HEK293T (cell line): ENCODE measurements at regions not wholly inside any gene's neighbourhood (a gene's known extent, or its start where the extent isn't known, plus 50 kb on each side); places are given as distances from the start of the nearest gene placed in this dataset.
A peak's percentile ranks its signal among the peaks of the same experiment; 100 is the strongest.
"Not testable (repeated sequence)": the region's sequence is repeated elsewhere in the genome, so short reads cannot be mapped to it uniquely, and the experiment has no call there.

ENCODE experiments used
- CTCF ChIA-PET: fragments of 350-600 bp; formaldehyde crosslinking; extraction: SDS; loops from one replicate; lab custom pipeline; 2021; ENCODE audit warnings: antibody characterized with exemption, inconsistent platforms; lab: Yijun Ruan, JAX
- POLR2A ChIA-PET: fragments of 350-600 bp; formaldehyde crosslinking; extraction: SDS; loops from one replicate; lab custom pipeline; 2020; ENCODE audit warnings: antibody characterized with exemption, inconsistent platforms; lab: Yijun Ruan, JAX
- DNase-seq: peaks from one replicate; pipeline ENCODE4 v3.0.0; 2012; ENCODE audit warnings: mixed read lengths; ENCODE audit errors: extremely low spot score
- ARNT ChIP-seq: fragments of 450-650 bp; IDR thresholded peaks from 2 replicates; pipeline ENCODE4 v1.6.1; 2017; ENCODE audit warnings: mild to moderate bottlenecking
- BHLHE40 ChIP-seq: fragments of 450-650 bp; IDR thresholded peaks from 2 replicates; pipeline ENCODE4 v1.6.1; 2016; ENCODE audit warnings: mild to moderate bottlenecking, moderate library complexity, borderline replicate concordance
- CTBP1 ChIP-seq: fragments of 450-650 bp; IDR thresholded peaks from 2 replicates; pipeline ENCODE4 v1.6.1; 2016; ENCODE audit warnings: borderline replicate concordance
- ELF4 ChIP-seq: fragments of 450-650 bp; IDR thresholded peaks from 2 replicates; pipeline ENCODE4 v1.6.1; 2017; ENCODE audit warnings: antibody characterized with exemption
- FOXA1 ChIP-seq: fragments of 450-650 bp; IDR thresholded peaks from 2 replicates; pipeline ENCODE4 v1.6.1; 2016; ENCODE audit warnings: mild to moderate bottlenecking
- FOXK2 ChIP-seq: fragments of 450-650 bp; IDR thresholded peaks from 2 replicates; pipeline ENCODE4 v1.6.1; 2016; ENCODE audit warnings: mild to moderate bottlenecking
- FOXM1 ChIP-seq: fragments of 450-650 bp; IDR thresholded peaks from 2 replicates; pipeline ENCODE4 v1.6.1; 2017; ENCODE audit warnings: mild to moderate bottlenecking, borderline replicate concordance
- HDGF ChIP-seq: fragments of 450-650 bp; IDR thresholded peaks from 2 replicates; pipeline ENCODE4 v1.6.1; 2017; ENCODE audit warnings: antibody characterized with exemption, borderline replicate concordance
- L3MBTL2 ChIP-seq: fragments of 450-650 bp; conservative IDR thresholded peaks from 2 replicates; pipeline ENCODE4 v1.6.1; 2016; ENCODE audit warnings: mild to moderate bottlenecking
- LEF1 ChIP-seq: fragments of 450-650 bp; IDR thresholded peaks from 2 replicates; pipeline ENCODE4 v1.6.1; 2017; ENCODE audit warnings: mild to moderate bottlenecking, borderline replicate concordance
- NFRKB ChIP-seq: fragments of 450-650 bp; IDR thresholded peaks from 2 replicates; pipeline ENCODE4 v1.6.1; 2016; ENCODE audit warnings: mild to moderate bottlenecking, moderate library complexity
- SP1 ChIP-seq: fragments of 450-650 bp; IDR thresholded peaks from 2 replicates; pipeline ENCODE4 v1.6.1; 2017
- SUZ12 ChIP-seq: fragments of 450-650 bp; IDR thresholded peaks from 2 replicates; pipeline ENCODE4 v1.6.1; 2016; ENCODE audit warnings: mild to moderate bottlenecking
- TARDBP ChIP-seq: fragments of 450-650 bp; IDR thresholded peaks from 2 replicates; pipeline ENCODE4 v1.6.1; 2016
- ZNF384 ChIP-seq: fragments of 450-650 bp; IDR thresholded peaks from 2 replicates; pipeline ENCODE4 v1.6.1; 2016
- TF ChIP-seq, protein P1 (sequence below): fragments of 450-650 bp; IDR thresholded peaks from 2 replicates; pipeline ENCODE4 v1.6.1; 2016

- TF ChIP-seq BHLHE40 (no peak), ZNF384 (no peak), FOXA1 (no peak), TARDBP (no peak), ELF4 (no peak), LEF1 (no peak), FOXK2 (no peak), ARNT (no peak), SP1 (no peak), CTBP1 (no peak), NFRKB (no peak)
- TF ChIP-seq, protein P1, sequence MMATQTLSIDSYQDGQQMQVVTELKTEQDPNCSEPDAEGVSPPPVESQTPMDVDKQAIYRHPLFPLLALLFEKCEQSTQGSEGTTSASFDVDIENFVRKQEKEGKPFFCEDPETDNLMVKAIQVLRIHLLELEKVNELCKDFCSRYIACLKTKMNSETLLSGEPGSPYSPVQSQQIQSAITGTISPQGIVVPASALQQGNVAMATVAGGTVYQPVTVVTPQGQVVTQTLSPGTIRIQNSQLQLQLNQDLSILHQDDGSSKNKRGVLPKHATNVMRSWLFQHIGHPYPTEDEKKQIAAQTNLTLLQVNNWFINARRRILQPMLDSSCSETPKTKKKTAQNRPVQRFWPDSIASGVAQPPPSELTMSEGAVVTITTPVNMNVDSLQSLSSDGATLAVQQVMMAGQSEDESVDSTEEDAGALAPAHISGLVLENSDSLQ = no peak
- DNase-seq = no peak
- POLR2A ChIA-PET = no interaction called here
- CTCF ChIA-PET = no interaction called here
These were observed 497.9 kb upstream of the SPRED2 start for GRCh38 chr2:65930259-65930658.

DNA sequence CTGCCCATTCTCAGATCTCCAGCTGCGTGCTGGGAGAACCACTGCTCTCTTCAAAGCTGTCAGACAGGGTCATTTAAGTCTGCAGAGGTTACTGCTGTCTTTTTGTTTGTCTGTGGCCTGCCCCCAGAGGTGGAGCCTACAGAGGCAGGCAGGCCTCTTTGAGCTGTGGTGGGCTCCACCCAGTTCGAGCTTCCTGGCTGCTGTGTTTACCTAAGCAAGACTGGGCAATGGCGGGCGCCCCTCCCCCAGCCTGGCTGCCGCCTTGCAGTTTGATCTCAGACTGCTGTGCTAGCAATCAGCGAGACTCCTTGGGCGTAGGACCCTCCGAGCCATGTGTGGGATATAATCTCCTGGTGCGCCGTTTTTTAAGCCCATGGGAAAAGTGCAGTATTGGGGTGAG is 497.3 kb upstream of the SPRED2 start:
- POLR2A ChIA-PET, DNase-seq, CTCF ChIA-PET: not testable (repeated sequence)

GRCh38 chr2:65922794-65923193 is 490.4 kb upstream of the SPRED2 start:
- TF ChIP-seq, protein P1 = no peak
- TF ChIP-seq NFRKB = no peak
- no peak for TF ChIP-seq CTBP1
- no peak for TF ChIP-seq SUZ12
- TF ChIP-seq ELF4 = no peak
- no peak for TF ChIP-seq FOXA1
- TF ChIP-seq FOXK2 = no peak
- TF ChIP-seq HDGF = no peak
- no peak for DNase-seq
- ChIA-PET CTCF (no interaction called here), POLR2A (no interaction called here)

- no peak for DNase-seq
- ChIA-PET CTCF (no interaction called here), POLR2A (no interaction called here)
These were observed 489.6 kb upstream of the SPRED2 start for GRCh38 chr2:65922030-65922429.

DNA sequence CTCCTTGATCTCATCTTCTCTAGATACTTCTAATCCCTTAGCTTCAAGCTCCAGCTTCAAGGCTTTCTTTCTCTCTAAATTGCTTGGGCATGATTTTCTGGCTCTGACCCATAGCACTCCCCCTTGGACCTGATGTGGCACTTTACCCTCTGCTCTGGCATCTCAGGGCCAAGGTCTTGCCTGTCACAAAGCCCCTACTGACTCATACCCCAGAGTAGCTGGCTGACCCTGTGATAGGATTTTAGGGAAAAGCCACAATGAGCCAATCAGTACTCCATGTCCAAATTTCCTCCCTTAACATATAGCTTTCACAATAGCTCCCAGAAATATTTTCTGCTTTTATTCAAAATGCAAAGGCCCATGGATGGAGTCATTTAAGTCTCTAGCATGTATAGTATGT is 488.7 kb upstream of the SPRED2 start:
- ChIA-PET POLR2A (no interaction called here), CTCF (no interaction called here)
- no peak for DNase-seq
- TF ChIP-seq ELF4 = no peak
- TF ChIP-seq CTBP1 = no peak
- no peak for TF ChIP-seq FOXM1
- no peak for TF ChIP-seq BHLHE40
- TF ChIP-seq LEF1 = no peak
- no peak for TF ChIP-seq HDGF
- no peak for TF ChIP-seq FOXK2
- no peak for TF ChIP-seq SP1

More at GRCh38 chr2:65922030-65922429, 489.6 kb upstream of the SPRED2 start:
- no peak for TF ChIP-seq LEF1
- TF ChIP-seq ARNT = no peak
- TF ChIP-seq FOXA1 = no peak
- no peak for TF ChIP-seq HDGF
- no peak for TF ChIP-seq FOXM1

DNA sequence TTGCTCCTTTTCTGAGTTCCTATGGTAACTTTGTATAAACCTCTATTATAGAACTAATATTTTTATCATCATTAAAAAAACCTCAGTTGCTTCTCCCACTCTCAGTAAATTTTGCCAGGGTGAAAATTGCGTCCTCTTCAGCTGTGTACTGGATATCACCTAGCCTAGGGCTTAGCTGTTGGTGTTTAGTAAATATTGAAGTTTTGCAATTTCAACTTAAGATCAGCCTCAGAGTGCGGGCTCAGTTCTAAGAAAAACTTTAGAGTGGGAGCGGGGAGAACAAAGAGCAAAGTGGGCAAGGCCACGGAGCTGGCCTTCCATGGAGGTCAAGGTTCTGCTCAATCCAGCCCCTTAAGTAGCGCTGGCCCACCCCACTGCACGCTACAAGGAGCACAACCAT is 488.3 kb upstream of the SPRED2 start:
- DNase-seq = no peak
- POLR2A ChIA-PET = no interaction called here
- TF ChIP-seq ELF4 = no peak
- no peak for TF ChIP-seq HDGF
- TF ChIP-seq CTBP1 = no peak
- TF ChIP-seq FOXM1 = no peak
- no peak for TF ChIP-seq FOXK2
- TF ChIP-seq L3MBTL2 = no peak
- TF ChIP-seq TARDBP = no peak
- TF ChIP-seq NFRKB = no peak
- no peak for TF ChIP-seq ARNT
- TF ChIP-seq SUZ12 = no peak
- CTCF ChIA-PET = no interaction called here

DNA sequence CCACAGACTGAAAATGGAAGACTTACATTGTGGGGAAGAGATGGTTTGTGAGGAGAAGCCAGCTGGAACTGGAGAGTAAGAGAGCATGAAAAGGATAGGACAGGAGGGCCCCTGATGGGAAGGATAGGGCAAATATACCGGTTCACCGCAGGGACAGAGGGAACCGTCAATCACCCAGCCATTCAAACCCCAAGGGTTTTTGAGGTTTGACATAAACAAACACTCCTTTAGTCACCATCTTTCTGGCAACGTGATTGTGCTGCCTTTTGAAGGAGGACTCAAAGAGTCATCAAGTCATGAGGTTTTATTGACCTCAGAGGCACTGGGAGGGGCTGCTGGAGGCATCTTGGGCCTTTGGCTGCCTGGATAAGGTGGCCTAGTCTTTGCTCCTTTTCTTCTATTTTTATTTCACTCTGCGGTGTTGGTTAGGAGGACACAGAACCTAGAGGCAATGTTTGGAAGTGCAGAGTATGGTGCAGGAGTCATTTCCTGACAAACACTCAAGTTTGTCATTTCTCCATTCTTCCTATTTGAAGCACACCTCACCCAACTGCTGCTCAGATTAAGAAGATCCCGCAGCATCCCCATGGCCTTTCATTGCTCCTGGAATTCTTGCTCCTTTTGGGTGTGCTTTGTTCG is 487.3 kb upstream of the SPRED2 start:
- peak; percentile 12 for DNase-seq
- ChIA-PET POLR2A (no interaction called here), CTCF (interaction anchor here (0.6 kb wide), 1 partner anchor 543 kb away, joined by 3 read pairs; no protein-coding TSS in a partner anchor)
- no peak for TF ChIP-seq SUZ12
- TF ChIP-seq HDGF = no peak
- TF ChIP-seq FOXM1 = no peak
- TF ChIP-seq FOXK2 = no peak
- no peak for TF ChIP-seq BHLHE40
- TF ChIP-seq ARNT = no peak
- TF ChIP-seq CTBP1 = no peak
- no peak for TF ChIP-seq NFRKB
- no peak for TF ChIP-seq FOXA1
- TF ChIP-seq, protein P1 = no peak
- no peak for TF ChIP-seq SP1
- no peak for TF ChIP-seq L3MBTL2
- no peak for TF ChIP-seq LEF1
- no peak for TF ChIP-seq ELF4
- no peak for TF ChIP-seq ZNF384
- TF ChIP-seq TARDBP = no peak
